ENCODE measurements at regions not wholly inside any gene's neighbourhood (a gene's known extent, or its start where the extent isn't known, plus 50 kb on each side); places are given as distances from the start of the nearest gene placed in this dataset.

GRCh38 chr5:164148292-164148691 is 642.9 kb downstream of the MAT2B start:
- TF ChIP-seq CTCF (IDR thresholded peaks at IDR 0.05; ENCODE audit: extremely low read depth in 1 of 2, insufficient read depth in 1 of 2, low read depth in 1 of 2, low read length in 2 of 2) (no peak), POLR2A (IDR thresholded peaks at IDR 0.05; ENCODE audit: low read depth, low read length) (no peak)

All from endothelial cell of umbilical vein (primary cell).